ENCODE measurements at regions not wholly inside any gene's neighbourhood (a gene's known extent, or its start where the extent isn't known, plus 50 kb on each side); places are given as distances from the start of the nearest gene placed in this dataset.

- H3K27ac Mint-ChIP-seq: no peak overlapping the region
- H3K9ac ChIP-seq (ENCODE audit: low read length): no peak overlapping the region
- H3K27me3 ChIP-seq (replicated peaks in 1 of 4; ENCODE audit: control extremely low read depth in 1 of 4, control insufficient read depth in 3 of 4, insufficient read depth in 4 of 4, low read length in 3 of 4): no peaks in the 10 kb centered on the region
- H3K36me3 ChIP-seq (replicated peaks in 1 of 2; ENCODE audit: control extremely low read depth in 1 of 2, control insufficient read depth in 1 of 2, extremely low read depth in 1 of 2, insufficient read depth in 2 of 2, low read length in 1 of 2): no peaks in the 10 kb centered on the region
- ATAC-seq (ENCODE audit: low read depth): no peak
- 89% methylated on average over 4 of the region's 8 CpGs for WGBS (ENCODE audit: insufficient coverage)
- H3K4me3 Mint-ChIP-seq: no peak overlapping the region
- TF ChIP-seq CTCF (IDR thresholded peaks at IDR 0.05): no peak
- TF ChIP-seq EZH2 (IDR thresholded peaks at IDR 0.05; ENCODE audit: borderline replicate concordance, insufficient read depth, low read depth, low read length, poor library complexity, severe bottlenecking): no peak
- peaks cover 13 to 14% of the 10 kb centered on the region in 2 donors for H3K4me1 ChIP-seq (ENCODE audit: control insufficient read depth in 2 of 2, insufficient read depth in 2 of 2, low read length in 2 of 2)
- no peak overlapping the region for H3K4me3 ChIP-seq (ENCODE audit: control extremely low read depth in 1 of 5, extremely low read depth in 1 of 5, insufficient read depth in 1 of 5, low read depth in 2 of 5, low read length in 4 of 5)
- ChIA-PET POLR2A (no interaction called here), CTCF (no interaction called here)
- H4K20me1 ChIP-seq (ENCODE audit: control insufficient read depth, insufficient read depth, low read length, poor library complexity, severe bottlenecking): no peaks in the 10 kb centered on the region
- H3K27ac ChIP-seq (ENCODE audit: low read length in 2 of 2): no peak overlapping the region
- peaks cover 0 to 3% (median 0%) of the 10 kb centered on the region in 3 donors for H3K9me3 ChIP-seq (ENCODE audit: control extremely low read depth in 1 of 3, control insufficient read depth in 2 of 3, insufficient read depth in 1 of 3, low read length in 2 of 3)
- no peaks in the 10 kb centered on the region for H3K9me3 Mint-ChIP-seq (ENCODE audit: insufficient read depth)
- H3K4me1 Mint-ChIP-seq: peaks cover 14% of the 10 kb centered on the region
- H3K79me2 ChIP-seq (ENCODE audit: control insufficient read depth, insufficient read depth, low read length): no peaks in the 10 kb centered on the region
- intact Hi-C loops (cut with micrococcal nuclease): no loop called here
- no peak overlapping the region for H2AFZ ChIP-seq (ENCODE audit: insufficient read depth, low read depth, low read length, poor library complexity, severe bottlenecking)
- no peak overlapping the region for H3K4me2 ChIP-seq (replicated peaks; ENCODE audit: low read depth, low read length, poor library complexity, severe bottlenecking)
- peaks cover 3% of the 10 kb centered on the region for H3K27me3 Mint-ChIP-seq
- no peak for DNase-seq
Measured at GRCh38 chr2:6237039-6237660, 545.0 kb downstream of the SOX11 start.

GRCh38 chr2:6249557-6249956 lies 557.4 kb downstream of the SOX11 start:
- no peaks in the 10 kb centered on the region for H4K20me1 ChIP-seq (ENCODE audit: control insufficient read depth, insufficient read depth, low read length, poor library complexity, severe bottlenecking)
- TF ChIP-seq CTCF (IDR thresholded peaks at IDR 0.05) (no peak), EZH2 (IDR thresholded peaks at IDR 0.05; ENCODE audit: borderline replicate concordance, insufficient read depth, low read depth, low read length, poor library complexity, severe bottlenecking) (no peak)
- Mint-ChIP-seq H3K4me1 (peaks cover 5% of the 10 kb centered on the region), H3K27me3 (no peaks in the 10 kb centered on the region), H3K9me3 (ENCODE audit: insufficient read depth) (no peaks in the 10 kb centered on the region), H3K4me3 (no peak overlapping the region), H3K27ac (no peak overlapping the region)
- ChIA-PET POLR2A (no interaction called here), CTCF (no interaction called here)
- H3K4me3 ChIP-seq (ENCODE audit: control extremely low read depth in 1 of 5, extremely low read depth in 1 of 5, insufficient read depth in 1 of 5, low read depth in 2 of 5, low read length in 4 of 5): no peak overlapping the region
- H3K27me3 ChIP-seq (replicated peaks in 1 of 4; ENCODE audit: control extremely low read depth in 1 of 4, control insufficient read depth in 3 of 4, insufficient read depth in 4 of 4, low read length in 3 of 4): no peaks in the 10 kb centered on the region
- DNase-seq: no peak
- H3K4me2 ChIP-seq (replicated peaks; ENCODE audit: low read depth, low read length, poor library complexity, severe bottlenecking): no peak overlapping the region
- intact Hi-C loops (cut with micrococcal nuclease): no loop called here
- ATAC-seq (ENCODE audit: low read depth): no peak
- H3K36me3 ChIP-seq (replicated peaks in 1 of 2; ENCODE audit: control extremely low read depth in 1 of 2, control insufficient read depth in 1 of 2, extremely low read depth in 1 of 2, insufficient read depth in 2 of 2, low read length in 1 of 2): no peaks in the 10 kb centered on the region
- no peaks in the 10 kb centered on the region for H3K9me3 ChIP-seq (ENCODE audit: control extremely low read depth in 1 of 3, control insufficient read depth in 2 of 3, insufficient read depth in 1 of 3, low read length in 2 of 3)
- H3K9ac ChIP-seq (ENCODE audit: low read length): no peak overlapping the region
- H3K79me2 ChIP-seq (ENCODE audit: control insufficient read depth, insufficient read depth, low read length): no peaks in the 10 kb centered on the region
- 100% methylated on average over 4 of the region's 5 CpGs for WGBS (ENCODE audit: insufficient coverage)
- peaks cover 0 to 4% of the 10 kb centered on the region in 2 donors for H3K4me1 ChIP-seq (ENCODE audit: control insufficient read depth in 2 of 2, insufficient read depth in 2 of 2, low read length in 2 of 2)
- H2AFZ ChIP-seq (ENCODE audit: insufficient read depth, low read depth, low read length, poor library complexity, severe bottlenecking): no peak overlapping the region
- H3K27ac ChIP-seq (ENCODE audit: low read length in 2 of 2): no peak overlapping the region

Measured in B cell (primary cell).